HCT116 (cell line): ENCODE measurements at regions not wholly inside any gene's neighbourhood (a gene's known extent, or its start where the extent isn't known, plus 50 kb on each side); places are given as distances from the start of the nearest gene placed in this dataset.

Experiments
- ATAC-seq: fragments of 200-7000 bp; cut with Tn5 transposase; 2 replicates; pipeline ENCODE4 v1.9.1; 2020; ENCODE audit warnings: mild to moderate bottlenecking, moderate library complexity
- BruUV-seq: library from RNA; stranded (reverse); fragments of 400-500 nt; replicated peaks from 2 replicates; lab custom pipeline; 2021; lab: Mats Ljungman, UMichigan
- CTCF ChIA-PET: fragments of 300-600 bp; sonication (Branson Sonifier 250); formaldehyde crosslinking; loops from one replicate; lab custom pipeline; 2021; ENCODE audit warnings: antibody characterized with exemption; lab: Charles Lee
- POLR2A ChIA-PET: fragments of 300-600, 350-600 bp; sonication (Branson Sonifier 250); formaldehyde crosslinking; loops from one replicate; lab custom pipeline; 2021; ENCODE audit warnings: antibody characterized with exemption; lab: Charles Lee
- RAD21 ChIA-PET, 2 experiments: fragments of 300-600 bp; sonication (Branson Sonifier 250); formaldehyde crosslinking; loops; one replicate each; lab custom pipeline; 2023; ENCODE audit warnings: low total read pairs in 2 of 2; ENCODE audit not compliant: uncharacterized antibody in 2 of 2, unreplicated experiment in 2 of 2, low non-redundant PET in 1 of 2; lab: Charles Lee
- DNase-seq: peaks from one replicate; pipeline ENCODE4 v3.0.0-alpha.2; 2010; ENCODE audit warnings: low read depth, low spot score
- H2AFZ ChIP-seq: fragments of 200-600 bp; shearing (Covaris generic), sonication (generic); 2 replicates; pipeline ENCODE4 v1.6.1; 2017; ENCODE audit warnings: low read depth, mixed run types, mixed read lengths, antibody characterized with exemption, low read length; ENCODE audit not compliant: poor library complexity, severe bottlenecking
- H3K27ac ChIP-seq: 2 replicates; pipeline ENCODE4 v1.5.1; 2012; ENCODE audit warnings: low read depth, low read length
- H3K27me3 ChIP-seq: fragments of 200-600 bp; sonication (generic); 2 replicates; pipeline ENCODE4 v1.6.1; 2016; ENCODE audit warnings: mixed run types, low read length, mixed read lengths; ENCODE audit not compliant: insufficient read depth
- H3K36me3 ChIP-seq, 2 experiments: fragments of 200-500 bp in 1 of 2; fragments of 200-600 bp in 1 of 2; sonication (Bioruptor generic) in 1 of 2; sonication (generic) in 1 of 2; 2 replicates each; pipeline versions ENCODE4 v1.5.1 to v1.6.1; 2014 to 2016; ENCODE audit warnings: low read length in 2 of 2, inconsistent platforms in 1 of 2, mixed read lengths in 1 of 2, mixed run types in 1 of 2; ENCODE audit not compliant: insufficient read depth in 2 of 2, control insufficient read depth in 1 of 2
- H3K4me1 ChIP-seq, 2 experiments: fragments of 200-600 bp in 1 of 2; sonication (generic) in 1 of 2; 2 replicates each; pipeline versions ENCODE4 v1.5.1 to v1.6.1; 2012 to 2017; ENCODE audit warnings: low read length in 2 of 2, inconsistent platforms in 1 of 2, mild to moderate bottlenecking in 1 of 2, mixed read lengths in 1 of 2, mixed run types in 1 of 2, moderate library complexity in 1 of 2; ENCODE audit not compliant: insufficient read depth in 2 of 2, control insufficient read depth in 1 of 2
- H3K4me2 ChIP-seq: fragments of 200-600 bp; sonication (generic); 2 replicates; pipeline ENCODE4 v1.6.1; 2017; ENCODE audit warnings: mixed run types, low read length, mixed read lengths
- H3K4me3 ChIP-seq, 2 experiments: fragments of 200-600 bp in 1 of 2; sonication (generic) in 1 of 2; replicated peaks in 1 of 2; 2 replicates each; pipeline ENCODE4 v1.5.1; 2011 to 2016; ENCODE audit warnings: low read length in 2 of 2, control low read depth in 1 of 2, low read depth in 1 of 2, mild to moderate bottlenecking in 1 of 2, mixed read lengths in 1 of 2, mixed run types in 1 of 2
- H3K79me2 ChIP-seq: fragments of 200-600 bp; sonication (generic); 2 replicates; pipeline ENCODE4 v1.6.1; 2017; ENCODE audit warnings: mild to moderate bottlenecking, mixed run types, low read length, moderate library complexity, mixed read lengths; ENCODE audit not compliant: insufficient read depth
- H3K9ac ChIP-seq: fragments of 200-600 bp; sonication (generic); 2 replicates; pipeline ENCODE4 v1.6.1; 2016; ENCODE audit warnings: low read length, mixed read lengths
- H3K9me2 ChIP-seq: fragments of 200-600 bp; sonication (generic), shearing (Covaris generic); 2 replicates; pipeline ENCODE4 v1.6.1; 2017; ENCODE audit warnings: mixed run types, mild to moderate bottlenecking, moderate library complexity; ENCODE audit not compliant: insufficient read depth
- H3K9me3 ChIP-seq, 2 experiments: fragments of 200-500 bp in 1 of 2; fragments of 200-600 bp in 1 of 2; sonication (Bioruptor generic) in 1 of 2; sonication (generic) in 1 of 2; 2 replicates each; pipeline ENCODE4 v1.6.1; 2014 to 2017; ENCODE audit warnings: low read length in 2 of 2, mixed read lengths in 2 of 2, inconsistent platforms in 1 of 2, low read depth in 1 of 2, mild to moderate bottlenecking in 1 of 2, mixed run types in 1 of 2, moderate library complexity in 1 of 2; ENCODE audit not compliant: control insufficient read depth in 1 of 2, insufficient read depth in 1 of 2
- H4K20me1 ChIP-seq: fragments of 200-600 bp; sonication (generic), shearing (Covaris generic); 2 replicates; pipeline ENCODE4 v1.6.1; 2017; ENCODE audit warnings: mixed run types, mild to moderate bottlenecking, moderate library complexity; ENCODE audit not compliant: insufficient read depth
- ATF3 ChIP-seq: IDR thresholded peaks from 2 replicates; pipeline ENCODE4 v1.6.1; 2012
- CBX3 ChIP-seq: IDR thresholded peaks from 2 replicates; pipeline ENCODE4 v1.6.1; 2012; ENCODE audit warnings: low read depth
- EGR1 ChIP-seq: IDR thresholded peaks from 2 replicates; pipeline ENCODE4 v1.6.1; 2012; ENCODE audit warnings: low read depth
- EZH2 ChIP-seq: fragments of 200-600 bp; sonication (generic); IDR thresholded peaks from 2 replicates; pipeline ENCODE4 v1.6.1; 2017; ENCODE audit warnings: antibody characterized with exemption, mixed run types
- FOSL1 ChIP-seq: IDR thresholded peaks from 2 replicates; pipeline ENCODE4 v1.6.1; 2012; ENCODE audit warnings: low read depth
- JUND ChIP-seq: IDR thresholded peaks from 2 replicates; pipeline ENCODE4 v1.6.1; 2012
- POLR2A ChIP-seq: IDR thresholded peaks from 2 replicates; pipeline ENCODE4 v1.7.0; 2011; ENCODE audit warnings: borderline replicate concordance; ENCODE audit not compliant: insufficient read depth, insufficient read length; ENCODE audit errors: extremely low read depth
- RAD21 ChIP-seq: IDR thresholded peaks from 2 replicates; pipeline ENCODE4 v1.6.1; 2012; ENCODE audit warnings: low read depth, mild to moderate bottlenecking
- SIN3A ChIP-seq: IDR thresholded peaks from 2 replicates; pipeline ENCODE4 v1.6.1; 2012; ENCODE audit warnings: low read depth
- SP1 ChIP-seq: IDR thresholded peaks from 2 replicates; pipeline ENCODE4 v1.6.1; 2012; ENCODE audit warnings: low read depth
- SRF ChIP-seq: IDR thresholded peaks from 2 replicates; pipeline ENCODE4 v1.6.1; 2012; ENCODE audit warnings: low read depth
- TCF7L2 ChIP-seq: IDR thresholded peaks from 2 replicates; pipeline ENCODE4 v1.7.0; 2011; ENCODE audit warnings: borderline replicate concordance, inconsistent platforms; ENCODE audit not compliant: insufficient read depth, insufficient read length; ENCODE audit errors: extremely low read depth
- YY1 ChIP-seq: IDR thresholded peaks from 2 replicates; pipeline ENCODE4 v1.6.1; 2011; ENCODE audit warnings: low read length, low read depth, moderate library complexity, mild to moderate bottlenecking; ENCODE audit not compliant: insufficient replicate concordance; ENCODE audit errors: extremely low read depth
- ZBTB33 ChIP-seq: IDR thresholded peaks from 2 replicates; pipeline ENCODE4 v1.6.1; 2011; ENCODE audit warnings: mild to moderate bottlenecking, low read length, moderate library complexity; ENCODE audit not compliant: insufficient replicate concordance; ENCODE audit errors: extremely low read depth
- ZFX ChIP-seq: fragments of 450-650 bp; IDR thresholded peaks from 2 replicates; pipeline ENCODE4 v1.6.1; 2017
- ZNF274 ChIP-seq: fragments of 200-500 bp; sonication (Bioruptor generic); IDR thresholded peaks from 2 replicates; pipeline ENCODE4 v1.6.1; 2014; ENCODE audit warnings: mild to moderate bottlenecking, low read depth, low read length, inconsistent platforms
- intact Hi-C: fragments of 100-400 bp; cut with micrococcal nuclease; formaldehyde crosslinking; loops from 2 replicates; pipeline ENCODE4 v1.10.0; 2022
- TF ChIP-seq, protein P1 (sequence below), 3 experiments: fragments of 200-600 bp in 1 of 3; sonication (generic) in 1 of 3; IDR thresholded peaks in 2 of 3; conservative IDR thresholded peaks in 1 of 3; 2 replicates each; pipeline ENCODE4 v1.5.1; 2012 to 2017; ENCODE audit warnings: low read depth in 2 of 3, low read length in 2 of 3, antibody characterized with exemption in 1 of 3, borderline replicate concordance in 1 of 3, control low read depth in 1 of 3, mild to moderate bottlenecking in 1 of 3, mixed read lengths in 1 of 3, mixed run types in 1 of 3, moderate library complexity in 1 of 3; ENCODE audit not compliant: insufficient read depth in 1 of 3
- TF ChIP-seq, protein P2 (sequence below): IDR thresholded peaks from 2 replicates; pipeline ENCODE4 v1.6.1; 2012
- TF ChIP-seq, protein P3 (sequence below): IDR thresholded peaks from 2 replicates; pipeline ENCODE4 v1.6.1; 2012; ENCODE audit warnings: low read depth

DNA sequence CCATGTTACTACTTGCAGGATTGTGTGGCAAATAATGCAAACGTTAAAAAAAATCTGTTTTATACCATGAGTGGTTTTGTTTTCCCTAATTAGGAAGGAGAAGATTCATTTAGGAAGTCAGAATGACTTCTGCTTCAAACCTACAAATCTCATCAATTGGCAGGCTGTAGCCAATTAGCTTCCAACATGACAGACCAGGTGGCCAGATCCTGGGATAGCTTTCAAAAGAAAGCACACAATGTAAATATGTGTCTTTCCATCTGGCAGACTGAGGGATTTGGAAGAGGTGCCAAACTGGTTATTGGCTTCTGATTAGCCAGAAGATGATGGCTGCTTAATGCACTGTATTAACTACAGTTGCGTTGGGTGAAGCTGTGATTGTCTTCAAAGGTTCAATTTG is 432.8 kb downstream of the ANKRD50 start:
- DNase-seq (no peak), ATAC-seq (no peak)
- intact Hi-C loops: no loop called here
- Histone ChIP-seq H3K27ac (no peak overlapping the region), H3K27me3 (no peaks in the 10 kb centered on the region), H4K20me1 (no peaks in the 10 kb centered on the region), H3K4me1 (0 out of 4 replicates have a peak, but pooled peaks cover 0 to 5% of the 10 kb centered on the region in 2 experiments), H3K9me3 (no peaks in the 10 kb centered on the region), H3K4me3 (no peak overlapping the region), H2AFZ (no peak overlapping the region), H3K9me2 (no peaks in the 10 kb centered on the region), H3K4me2 (no peak overlapping the region), H3K9ac (no peak overlapping the region), H3K36me3 (no peaks in the 10 kb centered on the region), H3K79me2 (no peaks in the 10 kb centered on the region)
- ChIA-PET POLR2A (no interaction called here), CTCF (no interaction called here), RAD21 (interaction anchor here in 1 of 2 experiments (0.6 kb wide), 1 partner anchor 411 kb away, joined by 3 read pairs; no protein-coding TSS in a partner anchor)
- no TSS peak for BruUV-seq
- TF ChIP-seq EZH2 (no peak), ATF3 (no peak), RAD21 (no peak), TCF7L2 (no peak), CBX3 (no peak), EGR1 (no peak), YY1 (no peak), JUND (no peak), POLR2A (no peak), ZNF274 (no peak), SRF (no peak), FOSL1 (no peak), SP1 (no peak), ZFX (no peak), SIN3A (no peak), ZBTB33 (no peak)
- TF ChIP-seq, protein P1, sequence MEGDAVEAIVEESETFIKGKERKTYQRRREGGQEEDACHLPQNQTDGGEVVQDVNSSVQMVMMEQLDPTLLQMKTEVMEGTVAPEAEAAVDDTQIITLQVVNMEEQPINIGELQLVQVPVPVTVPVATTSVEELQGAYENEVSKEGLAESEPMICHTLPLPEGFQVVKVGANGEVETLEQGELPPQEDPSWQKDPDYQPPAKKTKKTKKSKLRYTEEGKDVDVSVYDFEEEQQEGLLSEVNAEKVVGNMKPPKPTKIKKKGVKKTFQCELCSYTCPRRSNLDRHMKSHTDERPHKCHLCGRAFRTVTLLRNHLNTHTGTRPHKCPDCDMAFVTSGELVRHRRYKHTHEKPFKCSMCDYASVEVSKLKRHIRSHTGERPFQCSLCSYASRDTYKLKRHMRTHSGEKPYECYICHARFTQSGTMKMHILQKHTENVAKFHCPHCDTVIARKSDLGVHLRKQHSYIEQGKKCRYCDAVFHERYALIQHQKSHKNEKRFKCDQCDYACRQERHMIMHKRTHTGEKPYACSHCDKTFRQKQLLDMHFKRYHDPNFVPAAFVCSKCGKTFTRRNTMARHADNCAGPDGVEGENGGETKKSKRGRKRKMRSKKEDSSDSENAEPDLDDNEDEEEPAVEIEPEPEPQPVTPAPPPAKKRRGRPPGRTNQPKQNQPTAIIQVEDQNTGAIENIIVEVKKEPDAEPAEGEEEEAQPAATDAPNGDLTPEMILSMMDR (IDR thresholded peaks at IDR 0.05 in 2 of 3, conservative IDR thresholded peaks at IDR 0.05 in 1 of 3; ENCODE audit: borderline replicate concordance in 1 of 3, insufficient read depth in 1 of 3, low read depth in 2 of 3, low read length in 2 of 3): no peak
- TF ChIP-seq, protein P2, sequence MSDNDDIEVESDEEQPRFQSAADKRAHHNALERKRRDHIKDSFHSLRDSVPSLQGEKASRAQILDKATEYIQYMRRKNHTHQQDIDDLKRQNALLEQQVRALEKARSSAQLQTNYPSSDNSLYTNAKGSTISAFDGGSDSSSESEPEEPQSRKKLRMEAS: no peak
- TF ChIP-seq, protein P3, sequence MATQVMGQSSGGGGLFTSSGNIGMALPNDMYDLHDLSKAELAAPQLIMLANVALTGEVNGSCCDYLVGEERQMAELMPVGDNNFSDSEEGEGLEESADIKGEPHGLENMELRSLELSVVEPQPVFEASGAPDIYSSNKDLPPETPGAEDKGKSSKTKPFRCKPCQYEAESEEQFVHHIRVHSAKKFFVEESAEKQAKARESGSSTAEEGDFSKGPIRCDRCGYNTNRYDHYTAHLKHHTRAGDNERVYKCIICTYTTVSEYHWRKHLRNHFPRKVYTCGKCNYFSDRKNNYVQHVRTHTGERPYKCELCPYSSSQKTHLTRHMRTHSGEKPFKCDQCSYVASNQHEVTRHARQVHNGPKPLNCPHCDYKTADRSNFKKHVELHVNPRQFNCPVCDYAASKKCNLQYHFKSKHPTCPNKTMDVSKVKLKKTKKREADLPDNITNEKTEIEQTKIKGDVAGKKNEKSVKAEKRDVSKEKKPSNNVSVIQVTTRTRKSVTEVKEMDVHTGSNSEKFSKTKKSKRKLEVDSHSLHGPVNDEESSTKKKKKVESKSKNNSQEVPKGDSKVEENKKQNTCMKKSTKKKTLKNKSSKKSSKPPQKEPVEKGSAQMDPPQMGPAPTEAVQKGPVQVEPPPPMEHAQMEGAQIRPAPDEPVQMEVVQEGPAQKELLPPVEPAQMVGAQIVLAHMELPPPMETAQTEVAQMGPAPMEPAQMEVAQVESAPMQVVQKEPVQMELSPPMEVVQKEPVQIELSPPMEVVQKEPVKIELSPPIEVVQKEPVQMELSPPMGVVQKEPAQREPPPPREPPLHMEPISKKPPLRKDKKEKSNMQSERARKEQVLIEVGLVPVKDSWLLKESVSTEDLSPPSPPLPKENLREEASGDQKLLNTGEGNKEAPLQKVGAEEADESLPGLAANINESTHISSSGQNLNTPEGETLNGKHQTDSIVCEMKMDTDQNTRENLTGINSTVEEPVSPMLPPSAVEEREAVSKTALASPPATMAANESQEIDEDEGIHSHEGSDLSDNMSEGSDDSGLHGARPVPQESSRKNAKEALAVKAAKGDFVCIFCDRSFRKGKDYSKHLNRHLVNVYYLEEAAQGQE: no peak
